Mucosa of descending colon (tissue), 3 donors: ENCODE measurements at regions not wholly inside any gene's neighbourhood (a gene's known extent, or its start where the extent isn't known, plus 50 kb on each side); places are given as distances from the start of the nearest gene placed in this dataset.

Experiments
- ATAC-seq: fragments of 200-7000 bp; cut with Tn5 transposase; one replicate; pipeline ENCODE4 v1.9.1; 2020; ENCODE audit warnings: mild to moderate bottlenecking, moderate library complexity
- DNase-seq, 3 donors: peaks; one replicate each; pipeline ENCODE4 v3.0.0-alpha.2; 2020
- H3K36me3 ChIP-seq: fragments of 200-600 bp; one replicate; pipeline ENCODE4 v1.8.0; 2021; ENCODE audit warnings: low read depth, mild to moderate bottlenecking
- H3K4me1 ChIP-seq: fragments of 200-600 bp; one replicate; pipeline ENCODE4 v1.8.0; 2021; ENCODE audit warnings: low read depth, mild to moderate bottlenecking
- H3K4me3 ChIP-seq: fragments of 200-600 bp; one replicate; pipeline ENCODE4 v1.8.0; 2021; ENCODE audit warnings: mild to moderate bottlenecking
- H3K9me3 ChIP-seq: fragments of 200-600 bp; one replicate; pipeline ENCODE4 v1.8.0; 2021; ENCODE audit warnings: mild to moderate bottlenecking
- intact Hi-C, 2 donors: fragments of 100-400 bp; cut with DNase I in 1 of 2; cut with micrococcal nuclease in 1 of 2; formaldehyde crosslinking; loops; one replicate each; pipeline versions ENCODE4 v1.11.0 to v1.11.1; 2022; cut with DNase I, micrococcal nuclease
- TF ChIP-seq, protein P1 (sequence below): fragments of 200-600 bp; IDR thresholded peaks from one replicate; pipeline ENCODE4 v1.8.0; 2022; ENCODE audit warnings: antibody characterized with exemption, mild to moderate bottlenecking
- donor health status: DM: no; HTN: no; CAD: no; lungs with moderate emphysema.
- donor health status: DM: no; HTN: no; CAD: no.
- donor health status: DM: no; HTN: yes; CAD: no.

DNA sequence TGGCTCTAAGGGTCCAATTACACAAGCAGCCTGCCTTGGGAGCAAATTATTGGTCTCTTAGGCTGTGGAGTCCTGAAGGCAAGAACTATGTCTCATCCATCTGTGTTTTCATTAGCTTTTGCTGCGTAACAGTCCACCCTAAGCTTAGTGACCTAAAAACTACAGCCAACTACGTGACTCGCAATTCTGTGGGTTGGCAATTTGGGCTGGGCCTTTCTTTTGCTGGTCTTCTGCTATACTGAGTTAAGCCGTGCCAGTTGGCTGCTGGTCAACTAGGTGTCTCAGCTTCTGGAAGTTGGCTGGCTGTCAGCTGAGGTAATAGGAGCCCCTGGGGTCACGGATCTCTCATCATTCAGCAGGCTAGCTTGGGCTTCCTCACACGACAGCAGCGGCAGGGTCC lies 205.6 kb upstream of the S100G start:
- DNase-seq: no peak
- Histone ChIP-seq H3K9me3 (no peaks in the 10 kb centered on the region), H3K4me1 (no peaks in the 10 kb centered on the region), H3K4me3 (no peak overlapping the region), H3K36me3 (no peaks in the 10 kb centered on the region)
- no peak for ATAC-seq
- intact Hi-C loops: no loop called here
- TF ChIP-seq, protein P1, sequence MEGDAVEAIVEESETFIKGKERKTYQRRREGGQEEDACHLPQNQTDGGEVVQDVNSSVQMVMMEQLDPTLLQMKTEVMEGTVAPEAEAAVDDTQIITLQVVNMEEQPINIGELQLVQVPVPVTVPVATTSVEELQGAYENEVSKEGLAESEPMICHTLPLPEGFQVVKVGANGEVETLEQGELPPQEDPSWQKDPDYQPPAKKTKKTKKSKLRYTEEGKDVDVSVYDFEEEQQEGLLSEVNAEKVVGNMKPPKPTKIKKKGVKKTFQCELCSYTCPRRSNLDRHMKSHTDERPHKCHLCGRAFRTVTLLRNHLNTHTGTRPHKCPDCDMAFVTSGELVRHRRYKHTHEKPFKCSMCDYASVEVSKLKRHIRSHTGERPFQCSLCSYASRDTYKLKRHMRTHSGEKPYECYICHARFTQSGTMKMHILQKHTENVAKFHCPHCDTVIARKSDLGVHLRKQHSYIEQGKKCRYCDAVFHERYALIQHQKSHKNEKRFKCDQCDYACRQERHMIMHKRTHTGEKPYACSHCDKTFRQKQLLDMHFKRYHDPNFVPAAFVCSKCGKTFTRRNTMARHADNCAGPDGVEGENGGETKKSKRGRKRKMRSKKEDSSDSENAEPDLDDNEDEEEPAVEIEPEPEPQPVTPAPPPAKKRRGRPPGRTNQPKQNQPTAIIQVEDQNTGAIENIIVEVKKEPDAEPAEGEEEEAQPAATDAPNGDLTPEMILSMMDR: no peak

DNA sequence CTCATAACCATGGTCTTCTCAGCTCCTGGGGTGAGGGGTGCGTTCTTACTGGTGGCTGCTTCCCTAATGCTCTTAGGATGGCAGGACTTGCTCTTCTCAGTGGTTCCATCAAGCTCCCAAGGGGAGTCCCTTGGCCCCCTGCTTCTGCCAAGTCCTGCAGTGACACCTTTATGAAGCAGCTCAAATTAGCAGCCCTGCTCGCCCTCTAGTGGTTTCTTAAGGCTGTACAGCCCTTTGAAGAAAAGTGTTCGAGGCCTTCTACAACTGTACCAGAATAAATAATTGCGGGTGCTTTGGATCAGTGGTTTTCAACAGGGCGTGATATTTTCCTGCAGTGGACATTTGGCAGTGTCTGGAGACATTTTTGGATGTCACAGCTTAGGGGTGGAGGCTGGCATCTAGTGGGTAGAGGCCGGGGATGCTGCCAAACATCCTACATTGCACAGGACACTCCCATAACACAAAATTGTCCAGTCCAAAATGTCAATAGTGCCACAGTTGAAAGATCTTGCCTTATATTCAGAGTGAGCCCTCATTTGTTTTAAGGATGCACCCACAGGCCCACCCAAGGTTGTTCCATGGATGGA lies 204.7 kb upstream of the S100G start:
- DNase-seq (peak in 1 of 3 donors; percentile 26), ATAC-seq (peak; percentile 69)
- Histone ChIP-seq H3K4me3 (no peak overlapping the region), H3K9me3 (no peaks in the 10 kb centered on the region), H3K4me1 (no peaks in the 10 kb centered on the region), H3K36me3 (no peaks in the 10 kb centered on the region)
- intact Hi-C loops: no loop called here
- TF ChIP-seq, protein P1: peak; percentile 16

DNA sequence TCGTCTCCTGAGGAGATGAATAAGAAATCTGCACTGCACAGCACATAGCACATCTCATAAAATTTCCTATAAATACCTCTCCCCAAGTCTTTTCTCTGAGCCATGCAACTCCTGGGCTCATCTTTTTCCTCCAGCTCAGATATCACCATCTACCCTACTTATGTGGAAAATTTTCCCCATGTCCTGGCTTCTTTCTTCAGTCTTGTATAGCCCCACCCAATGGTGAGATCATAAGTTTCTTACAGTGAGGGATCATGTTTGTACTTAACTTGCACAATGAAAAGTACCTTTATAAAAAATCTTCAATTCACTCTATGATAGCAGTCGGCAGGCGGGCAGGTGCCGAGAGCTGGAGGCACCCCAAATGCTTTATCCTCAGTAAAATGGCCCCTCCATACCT lies 198.6 kb upstream of the S100G start:
- intact Hi-C loops: no loop called here

DNA sequence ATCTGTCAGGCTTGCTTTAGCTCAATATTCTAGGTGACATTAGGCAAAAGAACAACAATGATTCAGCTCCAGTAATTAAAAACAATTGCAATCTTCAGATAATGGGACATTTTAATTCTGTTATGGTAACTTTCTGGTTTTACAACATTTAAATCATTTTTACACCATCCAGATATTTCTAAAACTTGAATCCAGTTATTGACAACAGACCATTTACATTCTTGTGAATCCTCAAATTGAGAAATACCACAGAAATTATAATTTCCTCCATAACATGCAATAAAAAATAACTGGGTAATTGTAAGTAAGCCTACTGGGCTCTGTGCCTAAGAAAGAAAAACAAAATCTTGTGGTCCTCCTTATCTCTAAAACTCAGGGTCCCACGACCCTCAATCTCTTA lies 195.0 kb upstream of the S100G start:
- no peak for DNase-seq
- TF ChIP-seq, protein P1: no peak
- Histone ChIP-seq H3K36me3 (no peaks in the 10 kb centered on the region), H3K4me3 (no peak overlapping the region), H3K9me3 (no peaks in the 10 kb centered on the region), H3K4me1 (no peaks in the 10 kb centered on the region)
- intact Hi-C loops: no loop called here
- ATAC-seq: no peak

More for the DNA sequence above, 198.6 kb upstream of the S100G start:
- TF ChIP-seq, protein P1: no peak
- DNase-seq (no peak), ATAC-seq (peak; percentile 33)
- Histone ChIP-seq H3K4me1 (no peaks in the 10 kb centered on the region), H3K9me3 (no peaks in the 10 kb centered on the region), H3K4me3 (no peak overlapping the region), H3K36me3 (no peaks in the 10 kb centered on the region)

DNA sequence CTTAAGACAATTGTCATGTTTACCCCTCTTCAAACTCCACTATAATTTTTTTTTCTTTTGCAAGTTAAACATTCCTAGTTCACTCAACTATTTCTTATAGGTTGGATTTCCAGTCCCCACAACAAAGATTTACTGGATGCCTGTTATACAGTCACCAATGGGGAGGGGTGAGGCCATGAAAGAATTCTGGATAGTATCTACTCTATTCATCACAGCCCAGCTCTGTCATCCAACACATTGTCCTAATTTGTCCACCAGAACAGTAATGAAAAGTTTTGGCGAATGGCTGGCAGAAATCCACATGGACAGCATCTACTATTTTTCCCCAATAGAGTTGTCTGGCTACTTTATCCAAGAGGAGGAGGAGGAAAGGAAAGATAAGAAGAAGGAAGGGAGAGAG lies 192.7 kb upstream of the S100G start:
- Histone ChIP-seq H3K4me1 (no peaks in the 10 kb centered on the region), H3K36me3 (no peaks in the 10 kb centered on the region), H3K4me3 (no peak overlapping the region), H3K9me3 (no peaks in the 10 kb centered on the region)
- DNase-seq (no peak), ATAC-seq (no peak)
- intact Hi-C loops: no loop called here
- TF ChIP-seq, protein P1: no peak

DNA sequence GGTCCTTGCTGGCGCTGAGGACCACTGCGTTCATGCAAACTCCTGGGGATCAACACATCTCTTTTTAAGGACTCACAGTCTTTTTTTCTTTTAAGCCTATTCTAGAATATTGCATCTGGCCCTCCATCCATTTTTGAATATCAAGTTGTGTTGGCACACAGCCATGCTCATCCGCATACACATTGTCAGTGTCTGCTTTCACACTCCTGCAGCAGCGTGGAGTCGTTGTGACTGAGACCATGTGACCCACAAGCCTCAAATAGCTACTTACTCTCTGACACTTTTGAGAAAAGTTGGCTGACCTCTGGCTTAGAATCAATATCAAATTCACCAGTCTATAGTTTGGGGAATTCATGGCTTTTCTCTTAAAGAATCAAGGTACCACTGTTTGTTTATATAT lies 191.8 kb upstream of the S100G start:
- TF ChIP-seq, protein P1: no peak
- Histone ChIP-seq H3K9me3 (no peaks in the 10 kb centered on the region), H3K4me1 (no peaks in the 10 kb centered on the region), H3K4me3 (no peak overlapping the region), H3K36me3 (no peaks in the 10 kb centered on the region)
- DNase-seq (no peak), ATAC-seq (no peak)
- intact Hi-C loops: no loop called here
